ENCODE measurements at regions not wholly inside any gene's neighbourhood (a gene's known extent, or its start where the extent isn't known, plus 50 kb on each side); places are given as distances from the start of the nearest gene placed in this dataset.
"Not testable (repeated sequence)": the region's sequence is repeated elsewhere in the genome, so short reads cannot be mapped to it uniquely, and the experiment has no call there.

GRCh38 chr16:90220315-90220714 lies 143.2 kb upstream of the PRDM7 start:
- intact Hi-C loops (cut with DNase I); DNase-seq (ENCODE audit: low spot score): not testable (repeated sequence)

- intact Hi-C loops (cut with DNase I); DNase-seq (ENCODE audit: low spot score): not testable (repeated sequence)
Observed at GRCh38 chr16:90175610-90176009, 98.5 kb upstream of the PRDM7 start.

DNA sequence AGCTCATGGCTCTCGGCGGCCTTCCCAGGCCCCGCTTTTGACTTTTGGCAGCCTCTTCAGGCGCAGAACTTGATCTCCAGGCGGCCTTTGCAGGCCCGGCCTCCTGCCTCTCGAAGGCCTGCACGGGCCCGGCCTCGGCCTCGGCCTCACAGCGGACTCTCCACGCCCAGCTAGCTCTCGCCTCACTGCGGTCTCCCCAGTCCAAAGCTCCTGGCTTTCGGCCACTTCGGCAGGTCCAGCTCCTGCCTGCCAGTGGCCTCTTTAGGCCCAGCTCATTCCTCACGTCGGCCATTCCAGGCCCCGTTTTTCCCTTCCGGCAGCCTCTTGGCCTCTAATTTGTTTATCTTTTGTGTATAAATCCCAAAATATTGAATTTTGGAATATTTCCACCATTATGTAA lies 94.5 kb upstream of the PRDM7 start:
- DNase-seq (ENCODE audit: low spot score); intact Hi-C loops (cut with DNase I): not testable (repeated sequence)

DNA sequence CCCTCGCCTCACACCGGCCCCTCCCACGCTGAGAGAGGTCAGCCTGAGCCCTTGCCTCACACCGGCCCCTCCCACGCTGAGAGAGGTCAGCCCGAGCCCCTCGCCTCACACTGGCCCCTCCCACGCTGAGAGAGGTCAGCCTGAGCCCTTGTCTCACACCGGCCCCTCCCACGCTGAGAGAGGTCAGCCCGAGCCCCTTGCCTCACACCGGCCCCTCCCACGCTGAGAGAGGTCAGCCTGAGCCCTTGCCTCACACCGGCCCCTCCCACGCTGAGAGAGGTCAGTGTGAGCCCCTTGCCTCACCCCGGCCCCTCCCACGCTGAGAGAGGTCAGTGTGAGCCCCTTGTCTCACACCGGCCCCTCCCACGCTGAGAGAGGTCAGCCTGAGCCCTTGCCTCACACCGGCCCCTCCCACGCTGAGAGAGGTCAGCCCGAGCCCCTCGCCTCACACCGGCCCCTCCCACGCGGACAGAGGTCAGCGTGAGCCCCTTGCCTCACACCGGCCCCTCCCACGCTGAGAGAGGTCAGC lies 92.1 kb upstream of the PRDM7 start:
- intact Hi-C loops (cut with DNase I); DNase-seq (ENCODE audit: low spot score): not testable (repeated sequence)

DNA sequence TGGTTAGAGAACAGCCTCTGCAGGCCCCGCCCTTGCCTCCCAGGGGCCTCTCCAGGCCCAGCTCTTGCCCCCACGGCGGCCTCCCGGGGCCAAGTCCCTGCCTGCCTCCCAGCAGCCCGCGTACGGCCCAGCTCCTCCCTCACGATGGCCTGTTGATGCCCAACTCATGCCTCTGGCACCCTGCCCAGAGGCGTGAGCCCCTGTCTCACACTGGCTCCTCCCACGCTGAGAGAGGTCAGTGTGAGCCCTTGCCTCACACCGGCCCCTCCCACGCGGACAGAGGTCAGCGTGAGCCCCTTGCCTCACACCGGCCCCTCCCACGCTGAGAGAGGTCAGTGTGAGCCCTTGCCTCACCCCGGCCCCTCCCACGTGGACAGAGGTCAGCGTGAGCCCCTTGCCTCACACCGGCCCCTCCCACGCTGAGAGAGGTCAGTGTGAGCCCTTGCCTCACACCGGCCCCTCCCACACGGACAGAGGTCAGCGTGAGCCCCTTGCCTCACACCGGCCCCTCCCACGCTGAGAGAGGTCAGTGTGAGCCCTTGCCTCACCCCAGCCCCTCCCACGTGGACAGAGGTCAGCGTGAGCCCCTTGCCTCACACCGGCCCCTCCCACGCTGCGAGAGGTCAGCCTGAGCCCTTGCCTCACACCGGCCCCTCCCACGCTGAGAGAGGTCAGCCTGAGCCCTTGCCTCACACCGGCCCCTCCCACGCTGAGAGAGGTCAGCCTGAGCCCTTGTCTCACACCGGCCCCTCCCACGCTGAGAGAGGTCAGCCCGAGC lies 91.4 kb upstream of the PRDM7 start:
- DNase-seq (ENCODE audit: low spot score), result peak; percentile 48
- intact Hi-C loops (cut with DNase I), result not testable (repeated sequence)

GRCh38 chr16:90167734-90168133 lies 90.6 kb upstream of the PRDM7 start:
- DNase-seq (ENCODE audit: low spot score); intact Hi-C loops (cut with DNase I): not testable (repeated sequence)

DNA sequence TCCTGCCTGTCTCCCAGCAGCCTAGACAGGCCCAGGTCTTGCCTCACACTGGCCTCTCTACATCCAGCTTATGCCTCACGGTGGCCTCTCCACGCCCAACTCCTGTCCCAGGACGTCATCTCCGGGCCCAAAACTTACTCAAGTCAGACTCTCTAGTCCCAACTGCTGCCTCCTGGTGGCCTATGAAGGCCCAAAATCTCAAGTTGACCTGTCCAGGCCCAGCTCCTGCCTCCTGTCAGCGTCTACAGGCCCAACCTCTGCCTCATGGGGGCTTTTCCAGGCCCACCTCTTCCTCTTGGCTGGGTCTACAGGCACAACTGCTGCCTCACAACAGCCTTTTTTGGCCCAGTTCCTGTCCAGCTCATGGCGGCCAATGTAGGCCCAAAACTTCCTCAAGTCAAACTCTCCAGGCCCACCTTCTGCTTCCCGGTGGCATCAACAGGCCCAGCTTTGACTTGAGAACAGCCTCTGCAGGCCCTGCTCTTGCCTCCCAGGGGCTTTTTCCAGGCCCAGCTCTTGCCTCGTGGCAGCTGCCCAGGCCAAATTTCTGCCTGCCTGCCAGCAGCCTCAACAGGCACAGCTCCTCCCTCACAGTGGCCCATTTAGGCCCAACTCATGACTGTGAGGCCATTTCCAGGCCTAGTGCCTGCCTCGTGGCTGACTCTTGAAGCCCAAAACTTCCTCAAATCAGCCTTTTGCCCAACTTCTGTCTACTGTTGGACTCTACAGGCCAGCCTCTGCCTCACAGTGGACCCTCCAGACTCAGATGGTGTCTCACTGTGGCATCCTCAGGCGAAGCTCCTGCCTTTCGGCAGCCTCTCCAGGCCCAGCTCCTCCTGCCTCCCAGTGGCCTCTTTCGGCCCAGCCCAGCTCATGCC lies 89.8 kb upstream of the PRDM7 start:
- DNase-seq (ENCODE audit: low spot score); intact Hi-C loops (cut with DNase I): not testable (repeated sequence)

DNA sequence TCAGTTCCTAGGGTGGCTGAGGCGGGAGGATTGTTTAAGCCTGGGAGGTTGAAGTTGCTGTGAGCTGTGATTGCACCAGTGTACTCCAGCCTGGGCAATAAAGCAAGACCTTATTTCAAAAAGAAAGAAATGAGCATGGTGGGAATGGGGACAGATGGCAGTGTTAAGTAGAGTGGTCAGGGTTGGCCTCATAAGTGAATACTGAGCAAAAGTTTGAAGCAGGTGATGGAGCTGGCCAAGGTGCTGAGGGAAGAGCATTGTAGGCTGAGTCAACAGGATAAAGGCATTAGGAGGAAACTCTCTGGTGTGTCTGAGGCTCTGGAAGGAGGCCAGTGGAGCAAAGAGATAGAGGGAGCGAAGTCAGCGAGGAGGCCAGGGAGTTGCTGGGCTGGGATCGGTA lies 73.9 kb upstream of the PRDM7 start:
- DNase-seq (ENCODE audit: low spot score); intact Hi-C loops (cut with DNase I): not testable (repeated sequence)

Measured in posterior vena cava (tissue), 2 donors.